Stimulated activated CD8-positive, alpha-beta memory T cell treated with anti-CD3 and anti-CD28 coated beads, Interleukin-7, amount 100 ng/mL, for 24 hours (primary cell): ENCODE measurements at regions not wholly inside any gene's neighbourhood (a gene's known extent, or its start where the extent isn't known, plus 50 kb on each side); places are given as distances from the start of the nearest gene placed in this dataset.

Experiments used
- DNase-seq: peaks from one replicate; pipeline ENCODE4 v3.0.0-alpha.2; 2020; ENCODE audit warnings: low read depth

DNA sequence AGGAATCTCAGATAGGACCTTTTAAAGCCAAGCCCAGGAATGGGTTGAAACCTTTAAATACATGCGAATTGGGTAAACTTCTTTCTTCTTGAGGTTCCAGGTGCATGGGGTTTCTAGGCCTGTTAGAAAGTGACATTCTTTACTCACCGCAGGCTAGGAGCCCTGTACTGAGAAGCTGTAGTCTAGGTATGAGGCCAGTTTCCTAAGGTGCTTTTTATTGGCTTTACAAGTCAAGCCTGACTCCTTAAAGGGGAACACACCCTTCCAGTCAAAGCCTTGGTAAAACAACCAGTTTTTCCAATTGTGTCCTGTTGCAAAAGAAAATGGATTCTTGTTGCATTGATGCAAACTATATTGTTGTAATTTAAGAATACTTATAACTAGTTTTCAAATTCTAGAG lies 76.1 kb upstream of the ATP11B start:
- no peak for DNase-seq

DNA sequence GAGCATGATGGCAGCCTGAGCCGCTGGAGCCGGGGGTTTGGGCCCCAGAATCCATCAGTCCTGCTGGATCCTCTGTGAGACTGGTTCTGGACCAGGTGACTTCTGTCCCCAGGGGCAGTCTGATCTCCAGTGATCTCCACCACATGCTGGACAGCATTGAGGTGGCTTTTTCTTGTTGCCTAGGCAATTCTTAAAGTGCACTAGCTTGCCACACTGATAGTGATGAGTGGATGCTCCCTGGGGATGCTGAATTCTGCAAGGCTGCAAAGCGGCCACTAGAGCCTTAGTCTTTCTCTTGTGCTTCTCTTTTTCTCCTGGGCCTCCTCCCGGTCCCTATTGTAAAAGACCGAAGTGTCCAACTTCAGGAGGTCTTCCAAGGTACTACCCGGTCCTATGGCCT lies 70.4 kb upstream of the ATP11B start:
- DNase-seq, result no peak

- DNase-seq, result no peak
These were observed 69.7 kb upstream of the ATP11B start for GRCh38 chr3:182723596-182723995.

- DNase-seq, result no peak
These were observed 67.7 kb upstream of the ATP11B start for GRCh38 chr3:182725372-182726251.

DNA sequence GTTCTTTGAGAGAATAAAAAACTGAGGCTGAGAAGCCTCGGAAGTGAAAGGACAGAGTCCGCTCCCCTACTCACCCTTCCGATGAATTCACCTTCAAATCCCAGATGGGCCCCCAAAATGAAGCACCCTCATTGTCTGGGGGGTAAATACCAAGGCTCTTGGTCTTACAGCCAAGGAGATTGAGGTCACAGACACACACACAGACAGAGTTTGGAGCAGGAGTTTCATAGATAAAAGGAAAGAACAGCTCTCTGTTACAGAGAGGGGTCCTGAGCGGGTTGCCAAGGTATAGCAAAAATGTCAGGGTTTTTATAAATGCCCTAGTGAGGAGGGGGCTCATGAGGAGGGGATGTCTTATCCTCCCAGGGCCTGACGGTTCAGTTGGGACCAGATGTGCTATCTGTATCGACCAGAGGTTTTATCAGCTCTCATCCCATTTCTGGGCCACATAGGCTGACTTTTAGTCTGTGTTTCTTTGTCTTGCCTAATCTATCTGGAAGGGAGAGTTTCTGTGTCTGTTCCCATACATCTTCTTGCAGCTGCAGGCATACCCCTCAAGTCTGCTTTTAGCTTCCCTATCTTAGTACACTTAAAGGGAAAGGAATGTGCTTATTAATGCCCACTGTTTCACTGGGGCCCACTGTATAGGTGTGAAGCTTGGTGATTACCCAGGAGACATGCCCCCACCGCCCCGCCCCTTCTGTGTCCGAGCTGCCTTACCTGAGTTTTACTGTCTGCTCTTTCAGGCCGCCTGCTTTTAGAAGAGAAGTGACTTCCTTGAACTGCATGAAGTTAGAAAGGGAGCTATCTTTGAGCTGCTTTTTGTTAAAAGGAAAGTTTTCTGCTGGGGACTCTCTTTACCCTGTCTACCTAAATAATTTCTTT lies 66.8 kb upstream of the ATP11B start:
- DNase-seq, result no peak

- no peak for DNase-seq
These were observed 65.1 kb upstream of the ATP11B start for GRCh38 chr3:182728238-182728637.

DNA sequence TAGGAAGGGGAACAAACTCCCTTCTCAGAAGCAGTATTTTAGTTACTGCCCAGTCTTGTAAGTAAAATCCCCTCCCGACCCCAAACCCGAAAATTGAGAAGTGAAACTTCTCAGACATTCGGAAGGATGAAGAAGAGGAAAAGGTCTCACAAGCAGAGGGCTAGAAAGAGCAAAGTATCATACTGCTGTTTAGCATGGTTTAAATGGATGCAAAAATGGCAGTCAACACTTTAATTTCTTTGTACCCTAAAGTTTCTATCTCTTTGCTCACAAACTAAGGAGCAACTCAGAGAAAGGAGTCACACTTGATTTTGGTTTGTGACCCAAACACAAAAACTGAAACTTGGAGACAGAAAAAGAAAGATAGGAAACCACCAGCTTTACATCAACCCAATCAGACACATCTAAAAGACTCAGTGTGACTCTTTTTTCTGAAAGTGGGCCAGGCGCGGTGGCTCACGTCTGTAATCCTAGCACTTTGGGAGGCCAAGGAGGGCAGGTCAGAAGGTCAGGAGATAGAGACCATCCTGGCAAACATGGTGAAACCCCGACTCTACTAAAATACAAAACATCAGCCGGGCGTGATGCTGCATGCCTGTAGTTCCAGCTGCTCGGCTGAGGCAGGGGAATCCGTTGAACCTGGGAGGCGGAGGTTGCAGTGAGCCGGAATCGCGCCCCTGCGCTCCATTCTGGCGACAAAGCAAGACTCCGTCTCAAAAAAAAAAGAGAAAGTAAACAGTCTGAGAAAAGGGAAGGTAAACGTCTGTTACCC lies 63.2 kb upstream of the ATP11B start:
- no peak for DNase-seq

GRCh38 chr3:182730675-182731042 lies 62.6 kb upstream of the ATP11B start:
- no peak for DNase-seq

GRCh38 chr3:182731764-182732163 lies 61.5 kb upstream of the ATP11B start:
- DNase-seq, result no peak

GRCh38 chr3:182732232-182733015 lies 60.9 kb upstream of the ATP11B start:
- DNase-seq, result no peak

DNA sequence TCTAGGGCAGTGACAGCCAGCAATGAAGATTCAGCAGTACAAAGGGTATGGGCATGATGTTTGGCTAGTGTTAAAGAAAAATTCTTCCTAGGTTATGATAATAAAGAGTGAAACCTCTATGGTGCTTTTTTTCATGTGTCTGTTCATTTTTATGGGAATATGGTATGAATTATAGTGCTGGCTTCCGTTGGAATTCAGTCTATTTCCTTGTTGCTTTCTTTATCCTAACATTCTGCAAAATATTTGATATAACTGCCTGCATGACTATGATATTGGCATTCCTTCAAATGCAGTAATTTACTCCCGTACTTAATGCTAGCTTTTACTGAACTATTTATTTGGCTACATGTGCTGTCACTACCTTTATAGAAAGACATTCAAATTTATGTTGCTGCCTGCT lies 57.6 kb upstream of the ATP11B start:
- no peak for DNase-seq

- no peak for DNase-seq
These were observed 55.5 kb upstream of the ATP11B start for GRCh38 chr3:182737825-182738224.

- DNase-seq, result no peak
These were observed 54.5 kb upstream of the ATP11B start for GRCh38 chr3:182738583-182739411.

DNA sequence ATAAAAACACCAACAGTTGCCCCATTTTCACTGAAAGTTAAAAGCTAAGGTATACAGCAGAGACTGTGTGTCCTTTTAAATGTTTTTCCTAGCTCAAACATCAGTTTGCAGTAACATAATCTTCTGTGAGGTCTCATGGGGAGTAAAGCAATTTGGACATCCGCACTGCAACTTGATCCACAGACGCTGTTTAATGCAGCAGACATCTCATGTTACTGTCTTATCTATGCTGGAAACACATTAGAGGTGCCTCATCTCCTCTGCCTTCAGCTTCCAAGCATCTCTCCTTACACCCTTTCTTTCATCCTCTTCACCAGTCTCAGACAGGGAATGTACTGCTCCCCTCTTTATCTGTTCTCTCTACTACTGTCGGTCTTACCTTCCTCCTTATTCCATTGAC lies 53.7 kb upstream of the ATP11B start:
- DNase-seq, result no peak

- DNase-seq, result no peak
These were observed 52.6 kb upstream of the ATP11B start for GRCh38 chr3:182740710-182741109.

DNA sequence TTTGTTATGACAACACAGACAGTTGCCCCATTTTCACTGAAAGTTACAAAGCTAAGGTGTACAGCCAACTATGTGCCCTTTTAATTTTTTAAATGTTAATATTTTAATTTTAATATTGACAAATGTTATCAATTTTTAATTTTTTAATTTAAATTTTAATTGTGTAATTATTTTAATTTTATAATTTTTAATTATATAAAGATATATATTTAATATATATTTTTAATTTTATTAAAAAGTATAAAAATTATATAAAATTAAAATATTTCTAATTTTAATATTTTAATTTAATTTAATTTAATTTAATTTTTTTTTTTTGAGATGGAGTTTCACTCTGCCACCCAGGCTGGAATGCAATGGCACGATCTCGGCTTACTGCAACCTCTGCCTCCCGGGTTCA lies 52.1 kb upstream of the ATP11B start:
- no peak for DNase-seq
